ENCODE measurements at regions not wholly inside any gene's neighbourhood (a gene's known extent, or its start where the extent isn't known, plus 50 kb on each side); places are given as distances from the start of the nearest gene placed in this dataset.

DNA sequence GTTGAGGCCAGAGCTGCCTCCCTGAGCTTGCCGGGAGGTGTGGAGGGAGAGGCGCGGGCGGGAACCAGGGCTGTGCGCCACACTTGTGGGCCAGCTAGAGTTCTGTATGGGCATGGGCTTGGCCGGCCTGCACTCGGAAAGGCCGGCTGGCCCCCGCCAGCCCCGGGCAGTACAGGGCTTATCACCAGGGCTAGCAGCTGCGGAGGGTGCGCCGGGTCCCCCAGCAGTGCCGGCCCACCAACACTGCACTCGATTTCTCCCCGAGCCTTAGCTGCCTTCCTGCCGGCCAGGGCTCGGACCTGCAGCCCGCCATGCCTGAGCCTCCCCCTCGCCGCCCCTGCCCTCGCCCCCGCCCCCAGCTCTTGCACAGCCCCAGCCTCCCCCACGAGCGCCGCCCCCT, 472.7 kb downstream of the TFAP2A start:
- Histone ChIP-seq H3K79me2 (ENCODE audit: control insufficient read depth, insufficient read depth, low read length, unreplicated experiment) (no peaks in the 10 kb centered on the region), H3K4me3 (ENCODE audit: low read depth, low read length) (no peak overlapping the region), H3K27me3 (ENCODE audit: insufficient read depth, low read length) (no peaks in the 10 kb centered on the region), H3K36me3 (ENCODE audit: insufficient read depth, low read length) (no peaks in the 10 kb centered on the region), H2AFZ (ENCODE audit: low read length, unreplicated experiment) (no peak overlapping the region), H3K4me1 (ENCODE audit: control insufficient read depth, insufficient read depth, low read length, unreplicated experiment) (no peaks in the 10 kb centered on the region), H3K27ac (ENCODE audit: low read depth, low read length) (no peak overlapping the region)

GRCh38 chr6:9938801-9939200, 476.1 kb downstream of the TFAP2A start:
- no peaks in the 10 kb centered on the region for H3K79me2 ChIP-seq (ENCODE audit: control insufficient read depth, insufficient read depth, low read length, unreplicated experiment)
- H2AFZ ChIP-seq (ENCODE audit: low read length, unreplicated experiment), result no peak overlapping the region
- H3K4me3 ChIP-seq (ENCODE audit: low read depth, low read length), result no peak overlapping the region
- no peak overlapping the region for H3K27ac ChIP-seq (ENCODE audit: low read depth, low read length)
- H3K36me3 ChIP-seq (ENCODE audit: insufficient read depth, low read length), result no peaks in the 10 kb centered on the region
- H3K4me1 ChIP-seq (ENCODE audit: control insufficient read depth, insufficient read depth, low read length, unreplicated experiment), result no peaks in the 10 kb centered on the region
- H3K27me3 ChIP-seq (ENCODE audit: insufficient read depth, low read length), result no peaks in the 10 kb centered on the region

DNA sequence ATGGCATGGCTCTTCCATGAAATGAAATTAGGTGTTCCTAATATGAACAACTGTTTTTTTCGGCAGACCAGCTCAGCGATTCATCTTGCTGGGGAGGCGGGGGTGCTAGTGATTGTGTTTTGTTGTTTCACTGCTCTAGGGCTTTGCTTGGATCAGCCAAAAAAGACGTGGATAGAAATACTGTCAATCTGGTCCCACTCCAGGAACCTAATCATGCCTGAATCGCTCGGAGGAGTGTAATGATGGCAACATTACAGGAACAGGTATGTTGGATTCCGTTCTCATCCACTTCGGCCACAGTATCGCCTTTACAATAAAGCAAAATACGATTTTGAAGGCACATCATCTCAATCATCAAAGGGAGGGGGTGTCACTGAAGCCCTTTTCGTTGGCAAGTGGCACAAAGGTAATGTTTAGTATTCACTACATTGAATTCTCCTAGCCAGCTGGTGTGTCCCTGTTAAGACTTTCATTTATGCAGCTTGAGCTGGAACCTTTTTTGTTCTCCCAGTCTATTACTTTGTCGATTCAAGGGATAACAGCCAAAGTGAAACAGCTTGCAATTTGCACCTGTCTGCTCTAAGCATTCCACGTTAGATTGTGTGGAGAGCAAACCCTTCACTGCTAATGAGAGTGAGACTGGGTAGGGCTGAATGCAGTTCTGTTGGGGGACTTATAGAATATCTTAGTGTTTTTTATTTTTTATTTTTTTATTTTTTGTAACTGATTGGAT, 477.7 kb downstream of the TFAP2A start:
- H3K4me3 ChIP-seq (ENCODE audit: low read depth, low read length), result no peak overlapping the region
- H3K27me3 ChIP-seq (ENCODE audit: insufficient read depth, low read length), result no peaks in the 10 kb centered on the region
- H3K79me2 ChIP-seq (ENCODE audit: control insufficient read depth, insufficient read depth, low read length, unreplicated experiment), result no peaks in the 10 kb centered on the region
- H3K27ac ChIP-seq (ENCODE audit: low read depth, low read length), result no peak overlapping the region
- H3K36me3 ChIP-seq (ENCODE audit: insufficient read depth, low read length), result no peaks in the 10 kb centered on the region
- H2AFZ ChIP-seq (ENCODE audit: low read length, unreplicated experiment), result no peak overlapping the region
- H3K4me1 ChIP-seq (ENCODE audit: control insufficient read depth, insufficient read depth, low read length, unreplicated experiment), result no peaks in the 10 kb centered on the region

- H3K79me2 ChIP-seq (ENCODE audit: control insufficient read depth, insufficient read depth, low read length, unreplicated experiment), result no peaks in the 10 kb centered on the region
- H3K4me3 ChIP-seq (ENCODE audit: low read depth, low read length), result no peak overlapping the region
- no peaks in the 10 kb centered on the region for H3K36me3 ChIP-seq (ENCODE audit: insufficient read depth, low read length)
- H3K4me1 ChIP-seq (ENCODE audit: control insufficient read depth, insufficient read depth, low read length, unreplicated experiment), result no peaks in the 10 kb centered on the region
- no peak overlapping the region for H2AFZ ChIP-seq (ENCODE audit: low read length, unreplicated experiment)
- H3K27ac ChIP-seq (ENCODE audit: low read depth, low read length), result no peak overlapping the region
- no peaks in the 10 kb centered on the region for H3K27me3 ChIP-seq (ENCODE audit: insufficient read depth, low read length)
These were observed 478.3 kb downstream of the TFAP2A start for GRCh38 chr6:9936551-9936950.

GRCh38 chr6:9933677-9934076, 481.2 kb downstream of the TFAP2A start:
- H3K27ac ChIP-seq (ENCODE audit: low read depth, low read length), result no peak overlapping the region
- no peaks in the 10 kb centered on the region for H3K79me2 ChIP-seq (ENCODE audit: control insufficient read depth, insufficient read depth, low read length, unreplicated experiment)
- no peaks in the 10 kb centered on the region for H3K36me3 ChIP-seq (ENCODE audit: insufficient read depth, low read length)
- no peak overlapping the region for H3K4me3 ChIP-seq (ENCODE audit: low read depth, low read length)
- H3K27me3 ChIP-seq (ENCODE audit: insufficient read depth, low read length), result no peaks in the 10 kb centered on the region
- no peaks in the 10 kb centered on the region for H3K4me1 ChIP-seq (ENCODE audit: control insufficient read depth, insufficient read depth, low read length, unreplicated experiment)
- H2AFZ ChIP-seq (ENCODE audit: low read length, unreplicated experiment), result no peak overlapping the region

GRCh38 chr6:9927275-9927674, 487.6 kb downstream of the TFAP2A start:
- H3K79me2 ChIP-seq (ENCODE audit: control insufficient read depth, insufficient read depth, low read length, unreplicated experiment), result no peaks in the 10 kb centered on the region
- H2AFZ ChIP-seq (ENCODE audit: low read length, unreplicated experiment), result no peak overlapping the region
- H3K4me3 ChIP-seq (ENCODE audit: low read depth, low read length), result no peak overlapping the region
- H3K36me3 ChIP-seq (ENCODE audit: insufficient read depth, low read length), result no peaks in the 10 kb centered on the region
- no peaks in the 10 kb centered on the region for H3K27me3 ChIP-seq (ENCODE audit: insufficient read depth, low read length)
- no peaks in the 10 kb centered on the region for H3K4me1 ChIP-seq (ENCODE audit: control insufficient read depth, insufficient read depth, low read length, unreplicated experiment)
- no peak overlapping the region for H3K27ac ChIP-seq (ENCODE audit: low read depth, low read length)

DNA sequence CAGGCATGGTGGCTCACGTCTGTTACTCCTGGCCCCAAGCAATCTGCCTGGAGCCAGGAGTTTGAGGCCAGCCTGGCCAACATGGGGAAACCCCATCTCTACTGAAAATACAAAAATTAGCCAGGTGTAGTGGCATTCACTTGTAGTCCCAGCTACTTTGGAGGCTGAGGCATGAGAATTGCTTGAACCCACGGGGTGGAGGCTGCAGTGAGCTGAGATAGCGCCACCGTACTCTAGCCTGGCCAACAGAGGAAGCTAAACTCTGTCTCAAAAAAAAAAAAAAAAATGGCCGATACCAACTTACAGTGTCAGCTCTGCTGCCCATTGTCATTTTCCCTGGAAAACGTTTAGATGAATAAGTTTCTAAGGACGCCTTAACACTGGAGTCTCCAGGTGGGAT, 489.9 kb downstream of the TFAP2A start:
- no peaks in the 10 kb centered on the region for H3K4me1 ChIP-seq (ENCODE audit: control insufficient read depth, insufficient read depth, low read length, unreplicated experiment)
- H2AFZ ChIP-seq (ENCODE audit: low read length, unreplicated experiment), result no peak overlapping the region
- no peaks in the 10 kb centered on the region for H3K27me3 ChIP-seq (ENCODE audit: insufficient read depth, low read length)
- no peaks in the 10 kb centered on the region for H3K79me2 ChIP-seq (ENCODE audit: control insufficient read depth, insufficient read depth, low read length, unreplicated experiment)
- H3K4me3 ChIP-seq (ENCODE audit: low read depth, low read length), result no peak overlapping the region
- no peaks in the 10 kb centered on the region for H3K36me3 ChIP-seq (ENCODE audit: insufficient read depth, low read length)
- H3K27ac ChIP-seq (ENCODE audit: low read depth, low read length), result no peak overlapping the region

GRCh38 chr6:9921366-9921765, 493.5 kb downstream of the TFAP2A start:
- Histone ChIP-seq H3K4me1 (ENCODE audit: control insufficient read depth, insufficient read depth, low read length, unreplicated experiment) (no peaks in the 10 kb centered on the region), H3K27me3 (ENCODE audit: insufficient read depth, low read length) (no peaks in the 10 kb centered on the region), H2AFZ (ENCODE audit: low read length, unreplicated experiment) (no peak overlapping the region), H3K79me2 (ENCODE audit: control insufficient read depth, insufficient read depth, low read length, unreplicated experiment) (no peaks in the 10 kb centered on the region), H3K4me3 (ENCODE audit: low read depth, low read length) (no peak overlapping the region), H3K36me3 (ENCODE audit: insufficient read depth, low read length) (no peaks in the 10 kb centered on the region), H3K27ac (ENCODE audit: low read depth, low read length) (no peak overlapping the region)

DNA sequence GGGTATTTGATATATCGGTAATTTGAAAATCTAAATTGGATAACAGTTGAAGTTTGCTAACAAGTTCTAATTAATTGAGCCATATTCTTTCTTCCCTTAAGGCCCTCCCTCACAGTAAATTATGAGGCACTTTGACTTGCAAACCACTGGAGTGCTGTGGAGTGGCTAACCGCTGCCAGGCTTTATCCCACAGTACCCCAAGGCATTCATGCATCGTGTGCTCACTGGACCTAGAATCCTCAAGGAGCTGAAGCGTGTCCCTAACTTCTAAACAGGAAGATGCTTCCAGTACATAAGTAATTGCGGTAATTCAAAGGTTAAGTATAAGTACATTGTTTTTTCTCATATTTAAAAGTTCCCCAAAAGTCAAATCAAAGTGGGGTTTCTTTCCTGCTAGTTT, 499.9 kb downstream of the TFAP2A start:
- H3K27me3 ChIP-seq (ENCODE audit: insufficient read depth, low read length), result no peaks in the 10 kb centered on the region
- no peak overlapping the region for H3K27ac ChIP-seq (ENCODE audit: low read depth, low read length)
- H3K4me1 ChIP-seq (ENCODE audit: control insufficient read depth, insufficient read depth, low read length, unreplicated experiment), result no peaks in the 10 kb centered on the region
- H2AFZ ChIP-seq (ENCODE audit: low read length, unreplicated experiment), result no peak overlapping the region
- no peaks in the 10 kb centered on the region for H3K36me3 ChIP-seq (ENCODE audit: insufficient read depth, low read length)
- no peak overlapping the region for H3K4me3 ChIP-seq (ENCODE audit: low read depth, low read length)
- H3K79me2 ChIP-seq (ENCODE audit: control insufficient read depth, insufficient read depth, low read length, unreplicated experiment), result no peaks in the 10 kb centered on the region

- Histone ChIP-seq H3K27me3 (ENCODE audit: insufficient read depth, low read length) (no peaks in the 10 kb centered on the region), H3K4me1 (ENCODE audit: control insufficient read depth, insufficient read depth, low read length, unreplicated experiment) (no peaks in the 10 kb centered on the region), H3K27ac (ENCODE audit: low read depth, low read length) (no peak overlapping the region), H3K36me3 (ENCODE audit: insufficient read depth, low read length) (no peaks in the 10 kb centered on the region), H3K4me3 (ENCODE audit: low read depth, low read length) (no peak overlapping the region), H2AFZ (ENCODE audit: low read length, unreplicated experiment) (no peak overlapping the region), H3K79me2 (ENCODE audit: control insufficient read depth, insufficient read depth, low read length, unreplicated experiment) (no peaks in the 10 kb centered on the region)
These were observed 513.5 kb downstream of the TFAP2A start for GRCh38 chr6:9901376-9901775.

GRCh38 chr6:9896806-9897205, 518.1 kb downstream of the TFAP2A start:
- Histone ChIP-seq H3K27ac (ENCODE audit: low read depth, low read length) (no peak overlapping the region), H3K79me2 (ENCODE audit: control insufficient read depth, insufficient read depth, low read length, unreplicated experiment) (no peaks in the 10 kb centered on the region), H3K36me3 (ENCODE audit: insufficient read depth, low read length) (no peaks in the 10 kb centered on the region), H3K27me3 (ENCODE audit: insufficient read depth, low read length) (no peaks in the 10 kb centered on the region), H3K4me1 (ENCODE audit: control insufficient read depth, insufficient read depth, low read length, unreplicated experiment) (no peaks in the 10 kb centered on the region), H3K4me3 (ENCODE audit: low read depth, low read length) (no peak overlapping the region), H2AFZ (ENCODE audit: low read length, unreplicated experiment) (no peak overlapping the region)

Data from ACC112 (cell line).